ENCODE measurements at regions not wholly inside any gene's neighbourhood (a gene's known extent, or its start where the extent isn't known, plus 50 kb on each side); places are given as distances from the start of the nearest gene placed in this dataset.

DNA sequence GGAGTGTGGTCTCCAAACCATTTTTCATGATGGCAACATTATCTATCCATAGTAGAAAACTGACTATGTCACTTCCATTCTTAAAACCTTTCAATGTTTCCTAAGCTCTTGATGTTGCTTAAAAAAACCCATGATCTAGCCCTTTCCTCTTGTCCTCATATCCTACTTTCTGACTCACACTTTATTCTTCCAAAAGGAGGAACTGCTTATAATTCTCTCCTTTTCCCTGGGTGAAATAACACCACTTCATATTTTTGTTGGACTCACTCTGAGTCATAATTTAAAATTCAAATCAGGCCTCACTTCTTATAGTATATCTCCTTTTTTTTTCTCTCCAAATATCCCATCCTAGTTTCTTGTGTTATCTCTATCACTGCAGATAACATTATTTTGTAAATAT is 513.9 kb downstream of the MAN2A1 start:
- Histone ChIP-seq H3K27ac (no peak overlapping the region), H3K36me3 (no peaks in the 10 kb centered on the region), H3K4me3 (no peak overlapping the region), H3K9me3 (peaks cover 0 to 17% (median 0%) of the 10 kb centered on the region in 4 donors), H3K4me1 (no peaks in the 10 kb centered on the region), H3K27me3 (no peaks in the 10 kb centered on the region)
- DNase-seq (ENCODE audit: low spot score in 2 of 2), result no peak
- no peak for TF ChIP-seq POLR2A (IDR thresholded peaks at IDR 0.05)
- TF ChIP-seq EP300 (IDR thresholded peaks at IDR 0.05), result no peak
- TF ChIP-seq, protein P1, sequence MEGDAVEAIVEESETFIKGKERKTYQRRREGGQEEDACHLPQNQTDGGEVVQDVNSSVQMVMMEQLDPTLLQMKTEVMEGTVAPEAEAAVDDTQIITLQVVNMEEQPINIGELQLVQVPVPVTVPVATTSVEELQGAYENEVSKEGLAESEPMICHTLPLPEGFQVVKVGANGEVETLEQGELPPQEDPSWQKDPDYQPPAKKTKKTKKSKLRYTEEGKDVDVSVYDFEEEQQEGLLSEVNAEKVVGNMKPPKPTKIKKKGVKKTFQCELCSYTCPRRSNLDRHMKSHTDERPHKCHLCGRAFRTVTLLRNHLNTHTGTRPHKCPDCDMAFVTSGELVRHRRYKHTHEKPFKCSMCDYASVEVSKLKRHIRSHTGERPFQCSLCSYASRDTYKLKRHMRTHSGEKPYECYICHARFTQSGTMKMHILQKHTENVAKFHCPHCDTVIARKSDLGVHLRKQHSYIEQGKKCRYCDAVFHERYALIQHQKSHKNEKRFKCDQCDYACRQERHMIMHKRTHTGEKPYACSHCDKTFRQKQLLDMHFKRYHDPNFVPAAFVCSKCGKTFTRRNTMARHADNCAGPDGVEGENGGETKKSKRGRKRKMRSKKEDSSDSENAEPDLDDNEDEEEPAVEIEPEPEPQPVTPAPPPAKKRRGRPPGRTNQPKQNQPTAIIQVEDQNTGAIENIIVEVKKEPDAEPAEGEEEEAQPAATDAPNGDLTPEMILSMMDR (IDR thresholded peaks at IDR 0.05), result no peak

DNA sequence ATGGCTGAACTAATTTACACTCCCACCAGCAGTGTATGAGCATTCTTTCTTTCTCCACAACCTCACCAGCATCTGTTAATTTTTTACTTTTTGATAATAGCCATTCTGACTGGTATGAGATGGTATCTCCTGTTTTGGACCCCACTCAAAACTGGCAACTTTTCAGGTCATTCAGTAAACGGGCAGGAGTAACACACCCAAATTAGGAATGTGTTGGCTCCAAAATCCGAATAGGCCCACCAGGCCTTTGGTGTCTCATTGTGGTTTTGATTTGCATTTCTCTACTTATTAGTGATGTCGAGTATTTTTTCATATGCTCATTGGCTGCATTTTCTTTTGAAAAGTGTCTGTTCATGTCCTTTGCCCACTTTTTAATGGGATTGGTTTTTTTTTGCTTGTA is 517.1 kb downstream of the TMEM232 start:
- Histone ChIP-seq H3K4me1 (no peaks in the 10 kb centered on the region), H3K4me3 (no peak overlapping the region), H3K36me3 (no peaks in the 10 kb centered on the region), H3K27me3 (no peaks in the 10 kb centered on the region), H3K27ac (no peak overlapping the region), H3K9me3 (peaks cover 0 to 18% (median 0%) of the 10 kb centered on the region in 4 donors)
- TF ChIP-seq POLR2A (IDR thresholded peaks at IDR 0.05) (no peak), EP300 (IDR thresholded peaks at IDR 0.05) (no peak)
- TF ChIP-seq, protein P1 (IDR thresholded peaks at IDR 0.05), result no peak
- DNase-seq (ENCODE audit: low spot score in 2 of 2), result no peak
- whole genome bisulfite sequencing, 2 donors, result 82 to 85% methylated on average over 3 of the region's 3 CpGs

DNA sequence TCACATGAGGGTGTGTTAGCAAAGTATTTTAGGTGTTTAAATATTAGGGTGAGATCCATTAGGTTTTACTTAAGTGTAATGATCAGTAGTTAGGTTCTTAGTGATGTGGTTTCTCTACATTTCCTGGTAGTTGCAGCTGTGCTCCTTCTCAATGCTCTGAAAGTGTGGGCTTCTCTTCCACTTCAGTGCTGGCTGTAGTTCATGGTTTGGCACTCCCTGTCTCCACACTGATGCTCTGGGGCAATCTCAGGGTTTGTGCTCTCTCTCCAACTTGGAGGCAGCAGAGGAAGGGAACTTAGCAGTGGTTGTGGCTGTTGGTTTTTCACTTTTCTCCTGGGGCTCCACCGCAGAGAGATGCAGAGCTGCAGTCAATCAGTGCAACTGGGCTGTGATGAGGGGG is 507.5 kb downstream of the TMEM232 start:
- TF ChIP-seq POLR2A (IDR thresholded peaks at IDR 0.05) (no peak), EP300 (IDR thresholded peaks at IDR 0.05) (no peak)
- TF ChIP-seq, protein P1 (IDR thresholded peaks at IDR 0.05), result no peak
- H3K9me3 ChIP-seq, result peaks cover 0 to 76% (median 9%) of the 10 kb centered on the region in 4 donors
- H3K36me3 ChIP-seq, result no peaks in the 10 kb centered on the region
- H3K27ac ChIP-seq, result no peak overlapping the region
- H3K4me3 ChIP-seq, result no peak overlapping the region
- H3K4me1 ChIP-seq, result no peaks in the 10 kb centered on the region
- no peak for DNase-seq (ENCODE audit: low spot score in 2 of 2)
- H3K27me3 ChIP-seq, result no peaks in the 10 kb centered on the region
- WGBS, 2 donors, result 95 to 100% methylated on average over 1 of the region's 1 CpG

DNA sequence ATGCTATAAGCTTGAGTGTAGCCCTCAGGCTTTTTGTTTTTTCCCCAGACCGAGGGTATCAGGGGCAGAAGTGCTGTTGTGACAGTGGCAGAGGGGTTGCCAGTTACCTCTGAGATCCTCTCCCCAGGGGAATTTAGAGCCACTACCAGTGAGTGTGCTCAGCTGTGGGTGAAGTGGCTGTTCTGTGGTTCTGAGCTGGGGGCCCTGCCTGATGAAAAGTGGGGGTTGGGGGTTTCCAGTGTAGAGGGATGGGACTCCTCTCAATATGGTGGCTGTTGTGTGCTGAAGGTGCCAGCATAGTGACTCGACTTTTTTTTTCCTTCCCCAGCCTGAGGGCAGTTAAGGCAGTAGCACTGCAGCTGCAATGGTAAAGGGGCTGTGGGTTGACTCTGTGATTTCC is 506.7 kb downstream of the TMEM232 start:
- DNase-seq (ENCODE audit: low spot score in 2 of 2), result no peak
- H3K27me3 ChIP-seq, result no peaks in the 10 kb centered on the region
- H3K27ac ChIP-seq, result no peak overlapping the region
- H3K4me1 ChIP-seq, result no peaks in the 10 kb centered on the region
- H3K36me3 ChIP-seq, result no peaks in the 10 kb centered on the region
- no peak overlapping the region for H3K4me3 ChIP-seq
- 60 to 66% methylated on average over 2 of the region's 2 CpGs for WGBS, 2 donors
- TF ChIP-seq, protein P1 (IDR thresholded peaks at IDR 0.05), result no peak
- TF ChIP-seq POLR2A (IDR thresholded peaks at IDR 0.05) (no peak), EP300 (IDR thresholded peaks at IDR 0.05) (no peak)
- H3K9me3 ChIP-seq, result peaks cover 0 to 76% (median 10%) of the 10 kb centered on the region in 4 donors

DNA sequence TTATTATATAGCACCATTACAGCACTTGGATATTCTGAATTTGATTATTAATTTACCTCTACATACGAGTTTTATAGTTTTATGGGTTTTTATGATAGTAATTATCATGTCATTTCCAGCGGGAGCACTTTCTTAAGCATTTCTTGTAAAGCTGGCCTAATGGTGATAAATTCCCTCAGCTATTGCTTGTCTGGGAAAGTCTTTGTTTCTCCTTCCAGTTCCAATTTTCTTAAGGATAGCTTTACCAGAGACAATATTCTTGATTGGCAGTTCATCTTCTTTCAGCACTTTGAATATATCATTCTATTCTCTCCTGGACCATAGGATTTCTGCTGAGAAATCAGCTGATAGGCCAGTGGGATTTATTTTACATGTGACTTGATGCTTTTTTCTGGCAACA is 505.4 kb downstream of the TMEM232 start:
- H3K4me1 ChIP-seq, result no peaks in the 10 kb centered on the region
- WGBS, 2 donors, result 62 to 69% methylated on average over 2 of the region's 2 CpGs
- no peak overlapping the region for H3K4me3 ChIP-seq
- no peak for DNase-seq (ENCODE audit: low spot score in 2 of 2)
- peaks cover 0 to 75% (median 10%) of the 10 kb centered on the region in 4 donors for H3K9me3 ChIP-seq
- H3K27me3 ChIP-seq, result no peaks in the 10 kb centered on the region
- H3K36me3 ChIP-seq, result no peaks in the 10 kb centered on the region
- H3K27ac ChIP-seq, result no peak overlapping the region
- TF ChIP-seq, protein P1 (IDR thresholded peaks at IDR 0.05), result no peak
- TF ChIP-seq EP300 (IDR thresholded peaks at IDR 0.05) (no peak), POLR2A (IDR thresholded peaks at IDR 0.05) (no peak)
